Stomach (tissue), 8 donors: ENCODE measurements at regions not wholly inside any gene's neighbourhood (a gene's known extent, or its start where the extent isn't known, plus 50 kb on each side); places are given as distances from the start of the nearest gene placed in this dataset.

Source experiments
- DNase-seq, 2 donors: peaks; one replicate each; pipeline versions ENCODE4 v3.0.0 to v3.0.0-alpha.2; 2013 to 2019
- H3K27ac ChIP-seq, 5 donors: fragments of 200-600 bp in 4 of 5; sonication (generic) in 4 of 5; one replicate each; pipeline ENCODE4 v1.5.1; 2013 to 2019; ENCODE audit warnings: mild to moderate bottlenecking in 1 of 5, moderate library complexity in 1 of 5
- H3K27me3 ChIP-seq, 3 donors: fragments of 200-600 bp; sonication (generic); one replicate each; pipeline ENCODE4 v1.5.1; 2017 to 2019; ENCODE audit warnings: mixed run types in 1 of 3
- H3K36me3 ChIP-seq, 4 donors: fragments of 200-600 bp; sonication (generic); 1 replicate in 3 of 4; 2 replicates in 1 of 4; pipeline ENCODE4 v1.5.1; 2016 to 2019
- H3K4me1 ChIP-seq, 4 donors: fragments of 200-600 bp; sonication (generic); one replicate each; pipeline ENCODE4 v1.5.1; 2016 to 2019
- H3K4me3 ChIP-seq, 4 donors: fragments of 200-600 bp; sonication (generic) in 3 of 4; one replicate each; pipeline ENCODE4 v1.5.1; 2016 to 2019; ENCODE audit warnings: mild to moderate bottlenecking in 1 of 4
- H3K9me3 ChIP-seq, 4 donors: fragments of 200-600 bp; sonication (generic); one replicate each; pipeline ENCODE4 v1.5.1; 2016 to 2019
- CTCF ChIP-seq, 7 experiments: fragments of 450-650 bp in 4 of 7; fragments of 200-600 bp in 3 of 7; sonication (generic) in 3 of 7; IDR thresholded peaks; one replicate each; pipeline ENCODE4 v1.5.1; 2016 to 2019; ENCODE audit warnings: antibody characterized with exemption in 7 of 7, control low read depth in 2 of 7, mild to moderate bottlenecking in 1 of 7
- EP300 ChIP-seq: sonication (generic); formaldehyde crosslinking; IDR thresholded peaks from one replicate; pipeline ENCODE4 v1.6.1; 2017; ENCODE audit warnings: antibody characterized with exemption
- POLR2A ChIP-seq, 4 donors: fragments of 450-650 bp; IDR thresholded peaks; one replicate each; pipeline ENCODE4 v1.6.1; 2016; ENCODE audit warnings: antibody characterized with exemption in 4 of 4, control low read depth in 2 of 4, mild to moderate bottlenecking in 1 of 4, moderate library complexity in 1 of 4
- POLR2AphosphoS5 ChIP-seq, 3 donors: sonication (generic); formaldehyde crosslinking; IDR thresholded peaks; one replicate each; pipeline ENCODE4 v1.6.1; 2016; ENCODE audit warnings: antibody characterized with exemption in 3 of 3
- WGBS, 5 donors: extraction: QIAGEN DNeasy Blood & Tissue Kit in 3 of 5; methylation state at CpG; one replicate each; pipeline versions ENCODE4 v1.1.5 to v1.1.7; 2013 to 2018; 5-methylcytosine and 5-hydroxymethylcytosine counted together
- intact Hi-C: fragments of 100-400 bp; cut with DNase I; formaldehyde crosslinking; loops from one replicate; pipeline ENCODE4 v1.15.1; 2023; ENCODE audit warnings: low total_unique reads
- donor health status: healthy with polysubstance abuse.
- donor health status: Bipolar disorder and iron deficiency.
- donor health status: healthy.

DNA sequence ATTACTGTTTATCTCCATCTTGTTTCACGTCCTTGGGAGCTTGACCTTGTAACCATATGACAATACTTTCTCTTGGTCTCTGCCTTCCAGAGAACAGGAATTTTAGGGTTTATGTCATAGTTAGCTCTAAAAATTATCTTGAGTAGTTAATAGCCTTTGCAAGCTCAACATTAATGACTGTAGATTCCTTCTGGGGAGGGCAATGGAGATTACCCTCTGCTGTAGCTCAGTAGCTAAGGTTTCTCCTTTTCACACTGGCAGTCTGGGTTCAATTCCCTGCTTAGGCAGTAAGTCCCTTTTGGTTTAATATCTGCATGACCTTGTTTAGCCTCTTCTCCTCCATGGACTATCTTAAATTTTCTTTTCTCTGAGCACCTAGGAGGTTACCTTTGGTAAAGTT, 181.7 kb upstream of the GPR101 start:
- Histone ChIP-seq H3K27ac (no peak overlapping the region), H3K4me3 (no peak overlapping the region), H3K36me3 (no peaks in the 10 kb centered on the region), H3K9me3 (no peaks in the 10 kb centered on the region), H3K4me1 (no peaks in the 10 kb centered on the region), H3K27me3 (no peaks in the 10 kb centered on the region)
- TF ChIP-seq POLR2AphosphoS5 (IDR thresholded peaks at IDR 0.05) = no peak
- TF ChIP-seq CTCF (IDR thresholded peaks at IDR 0.05) = no peak
- TF ChIP-seq EP300 = no peak
- no peak for TF ChIP-seq POLR2A (IDR thresholded peaks at IDR 0.05)
- WGBS, 5 donors = 63 to 88% (median 85%) methylated on average over 1 of the region's 1 CpG
- DNase-seq = no peak
- intact Hi-C loops = no loop called here

DNA sequence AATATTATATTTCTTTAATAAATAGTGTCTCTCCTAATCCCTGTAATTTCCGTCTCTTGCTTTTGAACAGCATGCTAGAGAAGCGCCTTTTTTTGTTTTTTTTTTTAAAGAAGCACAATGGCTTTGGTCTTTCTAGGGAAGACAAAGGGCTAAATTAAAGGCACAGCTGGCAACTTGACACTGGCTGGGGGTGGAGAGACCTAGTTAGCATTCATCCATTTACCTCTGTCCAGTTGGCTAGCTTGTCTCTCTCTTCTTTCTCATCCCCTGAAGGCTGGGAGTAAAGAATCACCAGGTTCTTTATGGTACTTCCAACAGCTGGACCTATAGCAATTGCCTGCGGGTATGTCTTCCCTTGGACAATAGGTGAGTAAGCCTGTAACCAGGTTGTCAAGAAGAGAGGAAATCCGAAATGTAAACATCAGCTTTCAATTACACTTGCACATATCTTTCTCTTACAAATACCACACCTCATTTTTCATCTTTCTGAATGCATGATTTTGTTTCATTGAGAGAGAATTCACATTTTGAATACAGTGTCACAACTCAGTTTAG, 178.4 kb upstream of the GPR101 start:
- Histone ChIP-seq H3K4me1 (no peaks in the 10 kb centered on the region), H3K27me3 (no peaks in the 10 kb centered on the region), H3K9me3 (no peaks in the 10 kb centered on the region), H3K27ac (no peak overlapping the region), H3K36me3 (no peaks in the 10 kb centered on the region), H3K4me3 (no peak overlapping the region)
- TF ChIP-seq EP300 = no peak
- TF ChIP-seq POLR2A (IDR thresholded peaks at IDR 0.05) = no peak
- TF ChIP-seq POLR2AphosphoS5 (IDR thresholded peaks at IDR 0.05) = no peak
- TF ChIP-seq CTCF (IDR thresholded peaks at IDR 0.05) = no peak
- no peak for DNase-seq
- intact Hi-C loops = no loop called here
- 33 to 44% (median 38%) methylated on average over 4 of the region's 4 CpGs for WGBS, 5 donors

- DNase-seq = no peak
- Histone ChIP-seq H3K27ac (no peak overlapping the region), H3K36me3 (no peaks in the 10 kb centered on the region), H3K9me3 (no peaks in the 10 kb centered on the region), H3K4me3 (no peak overlapping the region), H3K27me3 (no peaks in the 10 kb centered on the region), H3K4me1 (no peaks in the 10 kb centered on the region)
- intact Hi-C loops = no loop called here
- WGBS, 5 donors = 45 to 68% (median 54%) methylated on average over 4 of the region's 4 CpGs
- TF ChIP-seq POLR2A (IDR thresholded peaks at IDR 0.05) (no peak), POLR2AphosphoS5 (IDR thresholded peaks at IDR 0.05) (no peak)
Measured at GRCh38 chrX:137198040-137198439, 164.2 kb upstream of the GPR101 start.

- WGBS, 5 donors = 18 to 46% (median 30%) methylated on average over 2 of the region's 2 CpGs
- H3K4me3 ChIP-seq = no peak overlapping the region
- no peaks in the 10 kb centered on the region for H3K9me3 ChIP-seq
- no peaks in the 10 kb centered on the region for H3K36me3 ChIP-seq
- no peak for TF ChIP-seq POLR2AphosphoS5 (IDR thresholded peaks at IDR 0.05)
- no peaks in the 10 kb centered on the region for H3K4me1 ChIP-seq
- DNase-seq = no peak
- H3K27ac ChIP-seq = no peak overlapping the region
- no peaks in the 10 kb centered on the region for H3K27me3 ChIP-seq
- intact Hi-C loops = no loop called here
Measured at GRCh38 chrX:137195991-137196390, 162.2 kb upstream of the GPR101 start.

DNA sequence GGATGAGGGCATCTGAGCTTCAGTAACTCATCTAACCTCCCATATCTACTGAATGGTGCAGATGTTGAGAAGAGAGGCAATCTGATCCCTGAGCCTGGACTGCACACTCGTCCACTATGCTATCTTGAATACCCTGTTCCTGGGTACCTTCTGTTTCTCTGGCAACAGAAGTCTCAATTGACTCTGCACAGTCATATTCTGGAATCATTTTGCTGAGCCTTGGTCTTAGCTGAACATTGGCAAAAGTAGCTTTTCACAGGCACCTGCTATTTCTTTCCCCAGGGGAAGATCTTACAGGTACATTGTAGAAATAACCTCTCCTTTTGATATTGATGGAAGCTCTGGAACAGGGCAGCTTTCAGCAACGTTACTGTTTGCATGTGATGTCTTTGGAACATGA, 161.5 kb upstream of the GPR101 start:
- Histone ChIP-seq H3K27ac (no peak overlapping the region), H3K9me3 (no peaks in the 10 kb centered on the region), H3K27me3 (no peaks in the 10 kb centered on the region), H3K4me1 (no peaks in the 10 kb centered on the region), H3K36me3 (no peaks in the 10 kb centered on the region), H3K4me3 (no peak overlapping the region)
- 16 to 43% (median 29%) methylated on average over 2 of the region's 2 CpGs for WGBS, 5 donors
- no peak for TF ChIP-seq CTCF (IDR thresholded peaks at IDR 0.05)
- TF ChIP-seq EP300 = no peak
- no peak for TF ChIP-seq POLR2A (IDR thresholded peaks at IDR 0.05)
- no peak for TF ChIP-seq POLR2AphosphoS5 (IDR thresholded peaks at IDR 0.05)
- no peak for DNase-seq
- intact Hi-C loops = no loop called here
